Keratinocyte (primary cell): ENCODE measurements at regions not wholly inside any gene's neighbourhood (a gene's known extent, or its start where the extent isn't known, plus 50 kb on each side); places are given as distances from the start of the nearest gene placed in this dataset.
A peak's percentile ranks its signal among the peaks of the same experiment; 100 is the strongest.

Source experiments
- DNase-seq: peaks from one replicate; pipeline ENCODE4 v3.0.0-alpha.2; 2011; ENCODE audit warnings: low read depth, missing footprints, low spot score
- FAIRE-seq: peaks from 2 replicates; lab custom pipeline; 2011; peaks lifted over from hg19 to GRCh38; lab: Jason Lieb, UNC
- H2AFZ ChIP-seq: 2 replicates; pipeline ENCODE4 v1.6.0; 2012; ENCODE audit warnings: low read length, control low read depth, inconsistent platforms; ENCODE audit not compliant: control insufficient read depth
- H3K27ac ChIP-seq: 2 replicates; pipeline ENCODE4 v1.5.1; 2011; ENCODE audit warnings: low read length; ENCODE audit not compliant: control insufficient read depth, insufficient read depth
- H3K27me3 ChIP-seq: 3 replicates; pipeline ENCODE4 v1.6.0; 2011; ENCODE audit warnings: low read length; ENCODE audit not compliant: control insufficient read depth, insufficient read depth; ENCODE audit errors: extremely low read depth
- H3K36me3 ChIP-seq, 2 experiments: 2 replicates in 1 of 2; 3 replicates in 1 of 2; pipeline ENCODE4 v1.5.1; 2011; ENCODE audit warnings: low read length in 2 of 2, mild to moderate bottlenecking in 1 of 2; ENCODE audit not compliant: control insufficient read depth in 2 of 2, insufficient read depth in 2 of 2; ENCODE audit errors: extremely low read depth in 1 of 2
- H3K4me1 ChIP-seq: 3 replicates; pipeline ENCODE4 v1.5.1; 2011; ENCODE audit warnings: low read length; ENCODE audit not compliant: control insufficient read depth, insufficient read depth; ENCODE audit errors: extremely low read depth
- H3K4me2 ChIP-seq: 3 replicates; pipeline ENCODE4 v1.6.0; 2011; ENCODE audit warnings: low read depth, low read length; ENCODE audit not compliant: control insufficient read depth, insufficient read depth; ENCODE audit errors: extremely low read depth
- H3K4me3 ChIP-seq, 3 experiments: fragments of 200-600 bp in 1 of 3; sonication (generic) in 1 of 3; 2 replicates in 2 of 3; 3 replicates in 1 of 3; pipeline ENCODE4 v1.5.1; 2011 to 2016; ENCODE audit warnings: low read length in 3 of 3, mild to moderate bottlenecking in 3 of 3, control low read depth in 2 of 3, inconsistent platforms in 1 of 3, low read depth in 1 of 3, mixed read lengths in 1 of 3, mixed run types in 1 of 3, moderate library complexity in 1 of 3; ENCODE audit not compliant: control insufficient read depth in 2 of 3, insufficient read depth in 2 of 3; ENCODE audit errors: extremely low read depth in 1 of 3
- H3K79me2 ChIP-seq: 2 replicates; pipeline ENCODE4 v1.6.0; 2012; ENCODE audit warnings: low read length; ENCODE audit not compliant: control insufficient read depth, insufficient read depth
- H3K9ac ChIP-seq: 3 replicates; pipeline ENCODE4 v1.6.0; 2011; ENCODE audit warnings: low read length; ENCODE audit not compliant: control insufficient read depth, insufficient read depth; ENCODE audit errors: extremely low read depth
- H3K9me1 ChIP-seq: 3 replicates; pipeline ENCODE4 v1.6.0; 2011; ENCODE audit warnings: low read length; ENCODE audit not compliant: control insufficient read depth, insufficient read depth; ENCODE audit errors: extremely low read depth
- H3K9me3 ChIP-seq: 2 replicates; pipeline ENCODE4 v1.5.1; 2012; ENCODE audit warnings: low read depth, low read length; ENCODE audit not compliant: control insufficient read depth
- H4K20me1 ChIP-seq: 3 replicates; pipeline ENCODE4 v1.6.0; 2011; ENCODE audit warnings: low read length; ENCODE audit not compliant: control insufficient read depth, insufficient read depth; ENCODE audit errors: extremely low read depth
- EZH2 ChIP-seq: IDR thresholded peaks from one replicate; pipeline ENCODE4 v1.6.1; 2012; ENCODE audit warnings: inconsistent platforms, mild to moderate bottlenecking, low read length, moderate library complexity
- dilution Hi-C: fragments of 300-500 bp; cut with MboI; formaldehyde crosslinking; loops from one replicate; pipeline ENCODE4 v1.7.0; 2020; ENCODE audit warnings: low sequenced_read_pairs; ENCODE audit not compliant: extremely low pct_ligation_motif_present
- TF ChIP-seq, protein P1 (sequence below), 3 experiments: IDR thresholded peaks in 1 of 3; conservative IDR thresholded peaks in 1 of 3; optimal IDR thresholded peaks in 1 of 3; 2 replicates in 2 of 3; 3 replicates in 1 of 3; pipeline versions ENCODE3 to v1.5.1; 2011; ENCODE audit warnings: low read length in 3 of 3, mild to moderate bottlenecking in 3 of 3, moderate library complexity in 2 of 3, control low read depth in 1 of 3, inconsistent platforms in 1 of 3; ENCODE audit not compliant: insufficient read depth in 2 of 3; ENCODE audit errors: extremely low read depth in 1 of 3

DNA sequence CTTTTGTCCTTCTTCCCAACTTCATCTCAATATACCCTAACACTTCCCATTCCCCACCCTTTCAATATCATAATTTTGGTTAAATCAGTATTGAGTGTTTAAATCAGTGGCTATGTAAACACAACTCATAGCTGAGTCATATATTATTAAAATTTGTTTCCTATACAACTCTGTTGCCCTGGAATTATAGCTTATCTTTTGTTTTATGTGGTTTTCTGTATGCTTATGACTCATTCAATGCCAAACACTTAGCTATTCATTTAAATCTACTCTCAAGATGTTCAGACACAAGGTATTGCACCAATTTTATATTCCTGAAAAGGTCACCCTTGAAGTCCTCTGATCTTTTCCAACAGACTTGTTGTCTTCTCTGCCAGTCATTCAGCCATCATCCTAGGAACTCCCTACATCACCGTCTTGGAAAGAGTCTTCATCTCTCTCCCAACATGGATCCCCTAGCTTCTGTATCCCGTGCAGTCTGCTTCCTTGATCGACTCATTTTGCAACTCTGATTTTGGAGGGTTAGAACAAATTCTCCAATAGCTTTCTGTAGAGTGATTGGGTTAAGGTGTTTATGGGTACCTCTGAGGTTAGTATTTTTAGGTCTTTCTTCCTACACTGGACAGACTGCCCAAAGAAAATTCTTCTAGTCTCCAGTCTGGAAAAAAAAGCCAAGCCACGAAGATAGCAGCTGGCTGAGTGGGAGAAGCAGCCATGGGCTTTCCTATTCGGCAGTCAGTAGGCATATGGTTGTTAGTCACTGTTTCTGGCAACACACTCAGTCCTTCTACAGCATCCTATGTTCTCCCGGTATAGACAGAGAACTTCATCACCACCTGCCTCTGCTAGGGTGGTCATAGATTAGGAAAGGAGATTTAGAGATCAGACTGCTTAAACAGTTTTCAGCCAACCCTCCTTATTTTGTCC, 102.1 kb downstream of the CRPPA start:
- H3K9me1 ChIP-seq: no peaks in the 10 kb centered on the region
- DNase-seq: no peak
- dilution Hi-C loops: no loop called here
- TF ChIP-seq EZH2: no peak
- TF ChIP-seq, protein P1, sequence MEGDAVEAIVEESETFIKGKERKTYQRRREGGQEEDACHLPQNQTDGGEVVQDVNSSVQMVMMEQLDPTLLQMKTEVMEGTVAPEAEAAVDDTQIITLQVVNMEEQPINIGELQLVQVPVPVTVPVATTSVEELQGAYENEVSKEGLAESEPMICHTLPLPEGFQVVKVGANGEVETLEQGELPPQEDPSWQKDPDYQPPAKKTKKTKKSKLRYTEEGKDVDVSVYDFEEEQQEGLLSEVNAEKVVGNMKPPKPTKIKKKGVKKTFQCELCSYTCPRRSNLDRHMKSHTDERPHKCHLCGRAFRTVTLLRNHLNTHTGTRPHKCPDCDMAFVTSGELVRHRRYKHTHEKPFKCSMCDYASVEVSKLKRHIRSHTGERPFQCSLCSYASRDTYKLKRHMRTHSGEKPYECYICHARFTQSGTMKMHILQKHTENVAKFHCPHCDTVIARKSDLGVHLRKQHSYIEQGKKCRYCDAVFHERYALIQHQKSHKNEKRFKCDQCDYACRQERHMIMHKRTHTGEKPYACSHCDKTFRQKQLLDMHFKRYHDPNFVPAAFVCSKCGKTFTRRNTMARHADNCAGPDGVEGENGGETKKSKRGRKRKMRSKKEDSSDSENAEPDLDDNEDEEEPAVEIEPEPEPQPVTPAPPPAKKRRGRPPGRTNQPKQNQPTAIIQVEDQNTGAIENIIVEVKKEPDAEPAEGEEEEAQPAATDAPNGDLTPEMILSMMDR (optimal IDR thresholded peaks at IDR 0.05 in 1 of 3, IDR thresholded peaks at IDR 0.05 in 1 of 3, conservative IDR thresholded peaks at IDR 0.05 in 1 of 3; ENCODE audit: extremely low read depth in 1 of 3, insufficient read depth in 2 of 3, low read length in 3 of 3): no peak
- peak; percentile 9 for FAIRE-seq
- no peak overlapping the region for H3K27ac ChIP-seq
- peaks cover 11% of the 10 kb centered on the region for H3K4me1 ChIP-seq
- no peak overlapping the region for H3K9ac ChIP-seq
- H4K20me1 ChIP-seq: no peaks in the 10 kb centered on the region
- H3K4me2 ChIP-seq: no peak overlapping the region
- H3K9me3 ChIP-seq: no peaks in the 10 kb centered on the region
- no peaks in the 10 kb centered on the region for H3K27me3 ChIP-seq
- no peaks in the 10 kb centered on the region for H3K36me3 ChIP-seq
- H3K79me2 ChIP-seq: no peaks in the 10 kb centered on the region
- H2AFZ ChIP-seq: no peak overlapping the region
- no peak overlapping the region for H3K4me3 ChIP-seq

DNA sequence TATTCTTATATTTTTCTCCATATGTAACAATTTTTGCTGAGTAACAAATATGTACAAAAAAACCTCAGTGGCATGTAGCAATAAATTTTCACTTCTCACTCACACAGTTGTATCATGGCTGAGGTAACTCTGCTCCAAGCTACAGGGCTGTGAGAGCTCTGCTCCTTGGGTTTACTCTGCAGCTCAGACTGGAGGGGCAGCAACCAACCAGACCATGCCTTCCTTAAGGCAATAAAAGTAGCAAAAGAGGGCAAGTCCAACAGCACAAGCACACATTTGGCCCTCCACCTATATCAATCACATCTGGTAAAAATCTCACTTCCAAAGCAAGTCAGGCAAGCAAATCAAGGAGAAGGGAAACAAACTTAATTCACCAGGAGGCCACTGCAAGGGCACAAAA, 102.9 kb downstream of the CRPPA start:
- Histone ChIP-seq H4K20me1 (no peaks in the 10 kb centered on the region), H3K36me3 (no peaks in the 10 kb centered on the region), H3K27me3 (no peaks in the 10 kb centered on the region), H3K9ac (no peak overlapping the region), H2AFZ (no peak overlapping the region), H3K9me3 (no peaks in the 10 kb centered on the region), H3K4me3 (no peak overlapping the region), H3K27ac (no peak overlapping the region), H3K79me2 (no peaks in the 10 kb centered on the region), H3K4me1 (peaks cover 11% of the 10 kb centered on the region), H3K4me2 (no peak overlapping the region), H3K9me1 (no peaks in the 10 kb centered on the region)
- no peak for FAIRE-seq
- dilution Hi-C loops: no loop called here
- no peak for DNase-seq
- no peak for TF ChIP-seq EZH2
- TF ChIP-seq, protein P1 (optimal IDR thresholded peaks at IDR 0.05 in 1 of 3, IDR thresholded peaks at IDR 0.05 in 1 of 3, conservative IDR thresholded peaks at IDR 0.05 in 1 of 3; ENCODE audit: extremely low read depth in 1 of 3, insufficient read depth in 2 of 3, low read length in 3 of 3): no peak
